AG09319 (cell line): ENCODE measurements at regions not wholly inside any gene's neighbourhood (a gene's known extent, or its start where the extent isn't known, plus 50 kb on each side); places are given as distances from the start of the nearest gene placed in this dataset.

ENCODE experiments used
- DNase-seq: peaks from one replicate; pipeline ENCODE4 v3.0.0-alpha.2; 2010; ENCODE audit warnings: low read depth; ENCODE audit errors: extremely low read depth
- TF ChIP-seq, protein P1 (sequence below): IDR thresholded peaks from 2 replicates; pipeline ENCODE4 v1.5.1; 2011; ENCODE audit warnings: low read depth, mild to moderate bottlenecking, inconsistent platforms, low read length, moderate library complexity

DNA sequence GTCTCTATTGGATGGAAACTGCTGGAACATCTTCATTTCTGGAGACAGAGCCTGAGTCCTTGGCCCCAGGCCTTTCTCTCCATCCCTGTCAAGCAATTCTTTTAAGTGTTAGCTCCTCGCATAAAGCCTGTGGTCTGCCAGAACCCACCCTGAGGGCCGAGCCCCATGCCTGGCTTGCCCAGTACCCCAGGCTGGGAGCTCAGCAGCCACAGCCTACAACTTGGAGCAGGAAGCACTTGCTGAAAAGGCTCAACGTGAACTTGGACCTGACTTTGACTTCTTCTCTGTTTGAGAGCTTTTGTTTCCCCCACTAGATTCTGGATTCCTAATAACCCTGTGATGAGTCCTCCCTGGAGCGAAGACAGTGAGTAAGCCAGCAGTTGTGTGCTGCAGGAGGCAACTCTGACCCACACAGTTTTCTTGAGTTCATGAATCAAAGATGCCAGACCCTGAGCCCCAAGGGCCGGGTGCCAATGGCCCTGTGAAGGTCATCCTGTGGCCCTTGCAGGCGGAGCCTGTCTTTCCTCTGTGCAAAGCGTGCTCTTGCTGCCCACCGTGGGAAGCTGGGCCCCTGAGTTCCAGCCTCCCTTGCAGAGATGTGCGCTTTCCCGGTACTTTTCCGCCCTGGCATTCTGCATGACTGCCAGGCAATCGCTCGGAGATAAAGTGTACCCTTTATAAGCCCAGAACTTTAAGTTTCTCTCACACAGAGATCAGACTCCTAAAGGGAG lies 64.3 kb upstream of the RUFY1 start:
- TF ChIP-seq, protein P1, sequence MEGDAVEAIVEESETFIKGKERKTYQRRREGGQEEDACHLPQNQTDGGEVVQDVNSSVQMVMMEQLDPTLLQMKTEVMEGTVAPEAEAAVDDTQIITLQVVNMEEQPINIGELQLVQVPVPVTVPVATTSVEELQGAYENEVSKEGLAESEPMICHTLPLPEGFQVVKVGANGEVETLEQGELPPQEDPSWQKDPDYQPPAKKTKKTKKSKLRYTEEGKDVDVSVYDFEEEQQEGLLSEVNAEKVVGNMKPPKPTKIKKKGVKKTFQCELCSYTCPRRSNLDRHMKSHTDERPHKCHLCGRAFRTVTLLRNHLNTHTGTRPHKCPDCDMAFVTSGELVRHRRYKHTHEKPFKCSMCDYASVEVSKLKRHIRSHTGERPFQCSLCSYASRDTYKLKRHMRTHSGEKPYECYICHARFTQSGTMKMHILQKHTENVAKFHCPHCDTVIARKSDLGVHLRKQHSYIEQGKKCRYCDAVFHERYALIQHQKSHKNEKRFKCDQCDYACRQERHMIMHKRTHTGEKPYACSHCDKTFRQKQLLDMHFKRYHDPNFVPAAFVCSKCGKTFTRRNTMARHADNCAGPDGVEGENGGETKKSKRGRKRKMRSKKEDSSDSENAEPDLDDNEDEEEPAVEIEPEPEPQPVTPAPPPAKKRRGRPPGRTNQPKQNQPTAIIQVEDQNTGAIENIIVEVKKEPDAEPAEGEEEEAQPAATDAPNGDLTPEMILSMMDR, result no peak
- DNase-seq, result no peak

DNA sequence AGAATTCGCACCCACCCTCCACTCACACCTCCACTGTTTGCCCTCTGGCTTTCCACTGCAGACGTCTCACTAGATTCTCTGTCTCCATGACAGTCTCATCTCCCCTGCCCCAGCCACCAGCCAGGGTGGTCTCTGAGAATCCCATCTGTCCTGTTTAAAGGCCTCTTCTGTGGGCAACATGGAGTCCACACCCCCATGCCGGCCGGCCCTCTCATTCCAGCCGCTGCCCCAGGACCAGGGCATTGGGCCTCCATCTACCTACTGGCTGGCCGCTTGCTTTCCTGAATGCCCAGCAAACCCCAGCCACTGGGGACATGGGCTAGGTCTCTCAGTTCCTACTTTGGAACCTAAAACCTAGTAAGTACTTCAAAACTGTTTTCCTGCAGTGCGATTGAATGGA lies 65.6 kb upstream of the RUFY1 start:
- no peak for DNase-seq
- TF ChIP-seq, protein P1, result no peak

DNA sequence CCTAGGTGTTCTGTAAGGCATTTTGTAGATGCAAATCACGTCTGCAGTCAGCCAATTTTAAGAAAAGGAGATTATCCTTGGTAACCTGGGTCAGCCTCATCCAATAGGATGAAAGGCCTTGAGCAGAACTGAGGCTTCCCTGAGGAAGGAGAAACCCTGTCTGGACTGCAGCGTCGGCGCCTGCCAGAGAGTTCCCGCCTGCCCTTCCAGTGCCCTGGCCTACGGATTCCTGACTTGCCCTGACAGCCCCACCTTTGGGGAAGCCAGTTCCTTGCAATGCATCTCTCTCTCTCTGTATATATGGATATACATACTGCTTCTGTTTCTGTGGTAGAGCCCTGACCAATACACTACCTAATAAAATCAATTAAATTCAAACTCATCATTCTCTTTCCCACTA lies 66.2 kb upstream of the RUFY1 start:
- no peak for DNase-seq
- TF ChIP-seq, protein P1, result no peak

DNA sequence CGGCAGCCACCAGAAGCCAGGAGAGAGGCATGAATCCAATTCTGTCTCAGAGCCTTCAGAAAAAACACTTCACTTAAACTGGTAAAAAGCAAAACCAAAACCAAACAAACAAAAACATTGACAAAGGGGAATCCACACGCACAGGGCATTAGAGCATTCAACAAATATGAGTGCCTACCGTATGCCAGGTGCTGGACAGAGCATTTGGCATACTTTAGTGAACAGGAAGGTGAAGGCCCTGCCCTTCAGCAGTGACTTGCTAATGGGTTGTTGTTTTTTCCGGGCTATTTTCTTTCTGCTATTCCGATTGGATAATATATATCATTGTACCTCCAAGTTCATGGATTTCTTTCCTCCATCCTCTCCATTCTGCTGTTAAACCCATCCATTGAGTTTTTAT lies 71.7 kb upstream of the RUFY1 start:
- TF ChIP-seq, protein P1, result no peak
- DNase-seq, result no peak

DNA sequence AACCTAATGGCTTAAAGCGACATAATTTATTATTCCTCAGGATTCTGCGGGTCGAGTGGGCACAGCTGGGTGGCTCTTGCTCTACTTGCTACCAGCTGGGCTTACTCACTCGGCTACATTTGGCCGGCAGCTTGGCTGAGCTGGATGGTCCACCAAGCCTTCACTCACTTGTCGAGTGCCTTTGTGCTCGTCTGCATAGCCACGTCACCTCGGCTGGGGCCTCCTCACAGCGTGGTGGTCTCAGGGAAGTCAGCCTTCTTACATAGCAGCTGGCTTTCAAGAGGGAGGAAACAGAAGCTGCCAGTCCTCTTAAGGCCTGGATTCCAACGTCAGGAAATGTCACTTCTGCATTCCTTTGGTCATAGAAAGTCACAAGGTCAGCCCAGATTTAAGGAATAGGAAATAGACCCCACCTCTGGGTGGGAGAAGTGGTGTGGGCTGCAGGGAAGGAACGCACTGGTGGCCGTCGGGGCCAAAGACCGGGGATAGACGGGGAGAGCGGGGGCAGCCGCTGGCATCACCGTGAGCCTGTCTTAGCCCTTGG lies 75.1 kb upstream of the RUFY1 start:
- TF ChIP-seq, protein P1, result no peak
- no peak for DNase-seq

DNA sequence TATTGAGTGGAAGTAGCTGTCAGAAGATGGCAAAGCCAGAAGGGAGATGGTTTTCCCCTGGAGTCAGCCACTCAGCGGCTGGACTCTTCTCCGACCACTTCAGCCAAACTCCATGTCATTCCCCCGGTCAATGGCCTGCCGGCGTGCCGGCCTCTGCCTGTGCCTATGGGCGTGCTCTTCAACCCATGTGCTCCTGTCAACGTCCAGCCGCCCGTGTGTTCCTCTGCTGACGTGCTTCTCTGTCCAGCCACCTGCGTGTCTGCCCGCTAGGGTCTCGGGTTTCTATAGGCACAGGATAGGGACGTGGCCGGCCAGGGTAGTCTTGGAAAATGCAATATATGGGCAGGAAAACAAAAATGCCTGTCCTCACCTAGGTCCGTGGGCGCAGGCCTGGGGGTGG lies 77.7 kb upstream of the RUFY1 start:
- no peak for DNase-seq
- TF ChIP-seq, protein P1, result no peak

DNA sequence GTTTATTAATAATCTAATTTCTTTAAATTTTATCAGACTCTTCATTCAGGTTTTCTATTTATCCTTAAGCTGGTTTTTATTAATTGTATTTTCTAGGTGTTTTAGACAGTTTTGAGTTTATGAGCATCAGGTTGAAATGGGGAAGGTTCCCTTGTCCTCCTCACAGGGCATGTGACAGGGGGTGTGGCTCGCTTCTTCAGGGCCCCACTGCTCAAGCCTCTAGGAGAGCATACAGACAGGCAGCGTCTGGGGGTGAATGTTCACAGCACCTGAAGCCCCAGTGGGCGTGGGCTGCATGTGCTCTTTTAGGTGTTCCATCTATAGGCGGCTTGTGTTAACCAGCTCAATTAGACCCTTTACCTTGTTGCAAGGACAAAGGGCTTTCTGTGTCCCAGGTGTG lies 78.2 kb upstream of the RUFY1 start:
- no peak for DNase-seq
- TF ChIP-seq, protein P1, result no peak
